Choroid plexus epithelial cell (primary cell): ENCODE measurements at regions not wholly inside any gene's neighbourhood (a gene's known extent, or its start where the extent isn't known, plus 50 kb on each side); places are given as distances from the start of the nearest gene placed in this dataset.

Experiments
- DNase-seq: peaks from one replicate; pipeline ENCODE4 v3.0.0-alpha.2; 2010; ENCODE audit warnings: low read depth
- H3K4me3 ChIP-seq: 2 replicates; pipeline ENCODE4 v1.5.1; 2011; ENCODE audit warnings: low read depth, mild to moderate bottlenecking, control low read depth, low read length, moderate library complexity
- TF ChIP-seq, protein P1 (sequence below): conservative IDR thresholded peaks from 2 replicates; pipeline ENCODE4 v1.5.1; 2011; ENCODE audit warnings: low read depth, mild to moderate bottlenecking, control low read depth, inconsistent platforms, low read length, moderate library complexity

DNA sequence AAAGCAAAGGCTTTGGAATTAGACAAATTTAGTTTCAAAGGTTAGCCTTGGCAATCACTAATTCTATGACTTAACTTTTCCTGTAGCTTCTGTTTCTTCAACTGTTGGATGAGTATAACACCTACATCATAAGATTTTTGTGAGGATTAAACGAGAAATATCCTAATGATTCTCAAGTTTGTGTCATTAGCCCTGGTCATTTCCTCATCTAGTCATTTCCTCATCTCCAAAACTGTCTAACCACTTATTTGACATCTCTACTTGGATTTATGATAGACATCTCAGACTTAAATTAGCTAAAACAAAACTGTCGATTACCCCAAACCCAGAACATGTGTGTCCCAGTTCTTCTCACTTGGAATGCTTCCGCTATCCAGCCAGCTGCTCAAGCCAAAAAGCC is 80.2 kb upstream of the CHODL start:
- TF ChIP-seq, protein P1, sequence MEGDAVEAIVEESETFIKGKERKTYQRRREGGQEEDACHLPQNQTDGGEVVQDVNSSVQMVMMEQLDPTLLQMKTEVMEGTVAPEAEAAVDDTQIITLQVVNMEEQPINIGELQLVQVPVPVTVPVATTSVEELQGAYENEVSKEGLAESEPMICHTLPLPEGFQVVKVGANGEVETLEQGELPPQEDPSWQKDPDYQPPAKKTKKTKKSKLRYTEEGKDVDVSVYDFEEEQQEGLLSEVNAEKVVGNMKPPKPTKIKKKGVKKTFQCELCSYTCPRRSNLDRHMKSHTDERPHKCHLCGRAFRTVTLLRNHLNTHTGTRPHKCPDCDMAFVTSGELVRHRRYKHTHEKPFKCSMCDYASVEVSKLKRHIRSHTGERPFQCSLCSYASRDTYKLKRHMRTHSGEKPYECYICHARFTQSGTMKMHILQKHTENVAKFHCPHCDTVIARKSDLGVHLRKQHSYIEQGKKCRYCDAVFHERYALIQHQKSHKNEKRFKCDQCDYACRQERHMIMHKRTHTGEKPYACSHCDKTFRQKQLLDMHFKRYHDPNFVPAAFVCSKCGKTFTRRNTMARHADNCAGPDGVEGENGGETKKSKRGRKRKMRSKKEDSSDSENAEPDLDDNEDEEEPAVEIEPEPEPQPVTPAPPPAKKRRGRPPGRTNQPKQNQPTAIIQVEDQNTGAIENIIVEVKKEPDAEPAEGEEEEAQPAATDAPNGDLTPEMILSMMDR = no peak
- DNase-seq = no peak
- no peak overlapping the region for H3K4me3 ChIP-seq

DNA sequence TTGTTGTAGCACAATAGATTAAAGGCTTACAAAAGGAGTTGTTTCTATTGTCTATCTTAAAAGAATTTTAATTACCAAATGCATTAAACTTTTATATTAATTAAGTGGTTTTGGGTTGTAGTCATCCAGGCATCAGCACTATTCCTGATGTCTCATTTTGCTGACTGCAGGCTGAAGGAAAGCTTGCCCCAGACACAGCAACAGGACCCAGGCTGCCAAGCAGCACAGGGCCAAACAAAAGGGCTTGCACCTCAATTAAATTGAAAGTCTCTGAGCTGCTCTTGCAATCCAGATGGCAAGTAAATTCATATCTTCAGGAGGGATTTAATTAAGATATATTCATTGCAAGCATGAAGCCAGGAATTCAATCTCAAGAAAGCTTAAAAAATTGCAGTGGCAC is 80.7 kb upstream of the CHODL start:
- H3K4me3 ChIP-seq = no peak overlapping the region
- no peak for DNase-seq
- TF ChIP-seq, protein P1 = no peak

DNA sequence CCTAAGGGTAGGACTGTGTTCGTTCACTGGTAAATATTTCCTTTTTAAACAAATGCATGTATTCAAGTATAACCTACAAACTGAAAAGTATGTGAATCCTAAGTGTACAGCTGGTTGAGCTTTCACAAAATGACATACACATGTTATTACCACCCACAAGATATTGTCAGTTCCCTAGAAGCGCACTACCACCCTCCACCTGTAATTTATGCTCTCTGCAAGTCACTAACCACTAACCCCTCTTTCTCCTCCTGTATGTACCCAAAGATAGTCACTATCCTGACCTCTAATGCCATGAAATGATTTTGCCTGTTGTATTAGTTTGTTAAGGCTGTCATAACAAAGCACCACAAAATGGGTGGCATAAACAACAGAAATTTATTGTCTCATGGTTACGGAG is 82.8 kb upstream of the CHODL start:
- no peak overlapping the region for H3K4me3 ChIP-seq
- no peak for DNase-seq
- TF ChIP-seq, protein P1 = no peak

DNA sequence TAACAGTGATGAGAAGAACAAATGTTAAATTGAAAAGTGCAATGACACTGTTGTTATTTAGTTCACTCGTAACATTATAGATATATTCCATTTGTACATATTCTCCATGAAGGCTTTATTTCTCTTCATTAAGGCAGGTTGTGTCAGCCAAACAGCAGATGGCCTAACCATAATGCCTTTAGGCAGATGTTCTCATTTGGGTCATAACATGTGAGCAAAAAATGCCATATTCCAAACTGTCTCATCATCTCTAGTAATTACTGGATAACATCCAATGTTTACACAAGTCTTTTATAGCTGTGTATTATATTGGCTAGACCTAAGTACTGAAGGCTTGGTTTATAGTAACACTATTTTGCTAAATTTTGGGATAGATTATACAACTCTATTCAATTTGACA is 87.2 kb upstream of the CHODL start:
- TF ChIP-seq, protein P1 = no peak
- DNase-seq = peak; percentile 1
- no peak overlapping the region for H3K4me3 ChIP-seq

DNA sequence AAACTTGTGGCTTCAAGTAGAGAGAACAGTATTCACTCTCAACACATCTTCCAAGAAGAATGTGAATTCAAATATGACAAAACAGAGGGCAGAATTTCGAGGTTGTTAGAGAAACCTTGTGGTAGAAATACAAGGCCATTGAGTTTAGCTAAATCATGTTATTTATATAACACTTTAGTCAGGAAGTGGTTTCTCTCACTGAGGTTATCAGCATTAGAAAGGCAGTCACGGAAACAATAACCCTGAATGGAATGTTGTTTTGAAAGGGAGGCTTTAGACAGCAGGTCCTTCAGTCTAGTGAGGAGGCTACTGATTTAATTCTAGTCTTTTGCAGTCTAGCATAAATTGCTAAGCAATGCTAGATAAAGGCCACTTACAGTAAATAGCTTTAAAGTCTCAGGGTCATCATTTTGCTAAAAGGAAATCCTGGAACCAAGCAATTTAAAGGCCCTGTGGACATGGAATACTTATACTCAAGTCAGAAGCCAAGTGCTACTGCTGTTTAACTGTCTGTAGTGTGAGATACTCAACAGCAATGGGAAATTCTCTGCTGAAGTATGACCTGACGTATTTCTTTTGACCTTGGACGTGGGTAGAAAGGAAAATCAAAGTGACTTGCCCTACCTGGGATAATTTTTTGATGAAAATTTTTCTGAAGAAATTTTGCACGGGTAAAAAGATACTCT is 89.0 kb upstream of the CHODL start:
- DNase-seq = peak; percentile 63
- TF ChIP-seq, protein P1 = no peak
- no peak overlapping the region for H3K4me3 ChIP-seq

DNA sequence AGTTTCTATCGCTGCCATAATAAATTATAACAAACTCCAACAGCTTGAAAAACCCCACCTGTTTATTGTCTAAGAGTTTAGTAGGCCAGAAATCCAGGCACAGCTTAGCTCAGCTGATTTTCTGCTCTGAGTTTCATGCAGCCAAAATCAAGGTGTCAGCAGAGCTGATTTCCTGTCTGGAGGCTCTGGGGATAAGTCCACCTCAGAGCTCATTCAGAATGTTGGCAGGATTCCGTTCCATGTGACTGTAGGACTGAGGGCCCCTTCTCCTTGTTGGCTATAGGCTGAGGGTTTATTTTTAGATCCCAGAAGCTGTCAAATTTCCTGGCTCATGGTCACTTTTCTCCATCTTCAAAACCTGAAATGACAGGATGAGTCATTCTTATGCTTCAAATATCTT is 91.6 kb upstream of the CHODL start:
- peak; percentile 69 for DNase-seq
- TF ChIP-seq, protein P1 = no peak
- no peak overlapping the region for H3K4me3 ChIP-seq

DNA sequence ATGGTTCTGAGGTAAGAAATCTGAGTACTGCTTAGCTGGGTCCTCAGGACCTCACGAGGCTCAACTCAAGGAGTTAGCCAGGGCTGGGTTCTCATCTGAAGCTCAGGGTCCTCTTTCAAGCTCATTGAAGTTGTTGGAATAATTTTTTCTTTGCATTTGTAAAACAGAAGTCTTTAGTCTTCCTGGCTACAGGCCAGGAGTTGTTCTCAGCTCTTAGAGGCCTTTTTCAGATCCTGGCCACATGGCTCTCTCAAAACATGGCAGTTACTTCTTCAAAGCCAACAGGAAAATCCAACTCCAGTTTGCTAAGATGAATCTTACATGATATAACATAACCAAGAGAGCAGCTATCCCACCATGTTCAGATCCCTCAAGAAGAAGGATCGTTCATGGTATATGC is 92.3 kb upstream of the CHODL start:
- H3K4me3 ChIP-seq = no peak overlapping the region
- TF ChIP-seq, protein P1 = no peak
- DNase-seq = peak; percentile 4
